DND-41 (cell line): ENCODE measurements at regions not wholly inside any gene's neighbourhood (a gene's known extent, or its start where the extent isn't known, plus 50 kb on each side); places are given as distances from the start of the nearest gene placed in this dataset.
"Not testable (repeated sequence)": the region's sequence is repeated elsewhere in the genome, so short reads cannot be mapped to it uniquely, and the experiment has no call there.

Experiments
- ATAC-seq: fragments of 200-7000 bp; cut with Tn5 transposase; 3 replicates; pipeline ENCODE4 v1.9.1; 2021; ENCODE audit warnings: low read depth; ENCODE audit not compliant: insufficient read depth
- DNase-seq: peaks from one replicate; pipeline ENCODE4 v3.0.0-alpha.2; 2020
- H2AFZ ChIP-seq: 2 replicates; pipeline ENCODE4 v1.6.0; 2012; ENCODE audit warnings: low read depth, low read length
- H3K27ac ChIP-seq: 2 replicates; pipeline ENCODE4 v1.5.1; 2012; ENCODE audit warnings: low read length, inconsistent platforms
- H3K27me3 ChIP-seq: fragments of 200-600 bp; sonication (generic); 2 replicates; pipeline ENCODE4 v1.6.0; 2012; ENCODE audit warnings: low read length, mild to moderate bottlenecking, inconsistent platforms; ENCODE audit not compliant: insufficient read depth, poor library complexity
- H3K36me3 ChIP-seq: 2 replicates; pipeline ENCODE4 v1.5.1; 2012; ENCODE audit warnings: low read length, inconsistent platforms; ENCODE audit not compliant: insufficient read depth
- H3K4me1 ChIP-seq: 2 replicates; pipeline ENCODE4 v1.5.1; 2012; ENCODE audit warnings: mild to moderate bottlenecking, low read length; ENCODE audit not compliant: insufficient read depth
- H3K4me2 ChIP-seq: 2 replicates; pipeline ENCODE4 v1.6.0; 2012; ENCODE audit warnings: mild to moderate bottlenecking, moderate library complexity, low read length, inconsistent platforms; ENCODE audit not compliant: insufficient read depth
- H3K4me3 ChIP-seq, 2 experiments: fragments of 200-600 bp in 1 of 2; shearing (Covaris generic) in 1 of 2; 2 replicates each; pipeline ENCODE4 v1.5.1; 2012 to 2016; ENCODE audit warnings: inconsistent platforms in 2 of 2, low read length in 2 of 2, mild to moderate bottlenecking in 2 of 2, low read depth in 1 of 2, moderate library complexity in 1 of 2
- H3K79me2 ChIP-seq: 2 replicates; pipeline ENCODE4 v1.6.0; 2012; ENCODE audit warnings: low read length, inconsistent platforms; ENCODE audit not compliant: insufficient read depth
- H3K9ac ChIP-seq: 2 replicates; pipeline ENCODE4 v1.6.0; 2012; ENCODE audit warnings: low read depth, mild to moderate bottlenecking, inconsistent platforms, low read length, moderate library complexity
- H3K9me3 ChIP-seq: 2 replicates; pipeline ENCODE4 v1.5.1; 2012; ENCODE audit warnings: low read length, moderate library complexity, mild to moderate bottlenecking, inconsistent platforms; ENCODE audit not compliant: insufficient read depth, severe bottlenecking
- H4K20me1 ChIP-seq: 2 replicates; pipeline ENCODE4 v1.6.0; 2012; ENCODE audit warnings: low read length; ENCODE audit not compliant: insufficient read depth
- EZH2 ChIP-seq: IDR thresholded peaks from 3 replicates; pipeline ENCODE4 v1.6.1; 2012; ENCODE audit warnings: borderline replicate concordance, low read depth, mild to moderate bottlenecking, moderate library complexity, low read length, inconsistent platforms; ENCODE audit not compliant: severe bottlenecking
- TF ChIP-seq, protein P1 (sequence below): IDR thresholded peaks from 2 replicates; pipeline ENCODE4 v1.5.1; 2012; ENCODE audit warnings: borderline replicate concordance, low read length, moderate library complexity, mild to moderate bottlenecking; ENCODE audit not compliant: poor library complexity, severe bottlenecking; ENCODE audit errors: extremely low read depth

DNA sequence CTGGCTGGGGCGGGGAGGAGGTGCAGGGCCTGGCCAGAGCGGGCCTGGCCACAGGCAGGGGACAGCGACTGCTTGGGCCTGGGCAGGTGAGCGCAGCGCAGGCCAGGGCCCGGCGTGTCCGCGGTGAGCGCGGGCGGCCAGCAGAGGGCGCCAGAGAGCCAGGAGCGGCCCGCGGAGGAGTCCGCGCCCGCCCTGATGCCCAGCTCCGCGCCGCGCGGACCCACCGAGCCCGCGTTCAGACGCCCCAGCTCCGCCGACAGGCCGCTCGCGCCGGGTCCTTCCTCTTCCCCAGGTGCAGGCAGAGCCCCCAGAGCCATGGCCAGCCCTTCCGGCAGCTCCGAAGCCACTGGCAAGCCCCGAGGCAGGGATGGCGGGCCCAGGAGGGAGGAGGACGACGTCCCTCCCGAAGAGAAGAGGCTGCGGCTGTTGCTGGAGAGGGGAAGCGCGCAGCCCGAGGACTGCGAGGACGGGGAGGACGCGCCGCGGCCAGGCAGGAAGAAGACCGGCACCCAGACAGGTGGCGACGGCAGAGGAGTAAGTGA, 171.1 kb upstream of the OSBPL11 start:
- Histone ChIP-seq H3K9ac (peak overlapping the region; percentile 31; the same call in 1 of the 2 replicates), H2AFZ (peak overlapping the region; percentile 70), H3K4me2 (peak overlapping the region; percentile 74), H3K4me3 (peak overlapping the region in 1 of 2 experiments; percentile 50; a peak in 2 of 4 replicates)
- H3K27ac ChIP-seq, H3K9me3 ChIP-seq, H3K79me2 ChIP-seq, ATAC-seq, H3K4me1 ChIP-seq, H3K27me3 ChIP-seq, H4K20me1 ChIP-seq, H3K36me3 ChIP-seq: not testable (repeated sequence)
- TF ChIP-seq, protein P1, sequence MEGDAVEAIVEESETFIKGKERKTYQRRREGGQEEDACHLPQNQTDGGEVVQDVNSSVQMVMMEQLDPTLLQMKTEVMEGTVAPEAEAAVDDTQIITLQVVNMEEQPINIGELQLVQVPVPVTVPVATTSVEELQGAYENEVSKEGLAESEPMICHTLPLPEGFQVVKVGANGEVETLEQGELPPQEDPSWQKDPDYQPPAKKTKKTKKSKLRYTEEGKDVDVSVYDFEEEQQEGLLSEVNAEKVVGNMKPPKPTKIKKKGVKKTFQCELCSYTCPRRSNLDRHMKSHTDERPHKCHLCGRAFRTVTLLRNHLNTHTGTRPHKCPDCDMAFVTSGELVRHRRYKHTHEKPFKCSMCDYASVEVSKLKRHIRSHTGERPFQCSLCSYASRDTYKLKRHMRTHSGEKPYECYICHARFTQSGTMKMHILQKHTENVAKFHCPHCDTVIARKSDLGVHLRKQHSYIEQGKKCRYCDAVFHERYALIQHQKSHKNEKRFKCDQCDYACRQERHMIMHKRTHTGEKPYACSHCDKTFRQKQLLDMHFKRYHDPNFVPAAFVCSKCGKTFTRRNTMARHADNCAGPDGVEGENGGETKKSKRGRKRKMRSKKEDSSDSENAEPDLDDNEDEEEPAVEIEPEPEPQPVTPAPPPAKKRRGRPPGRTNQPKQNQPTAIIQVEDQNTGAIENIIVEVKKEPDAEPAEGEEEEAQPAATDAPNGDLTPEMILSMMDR, result peak; percentile 53
- DNase-seq, result peak; percentile 32

DNA sequence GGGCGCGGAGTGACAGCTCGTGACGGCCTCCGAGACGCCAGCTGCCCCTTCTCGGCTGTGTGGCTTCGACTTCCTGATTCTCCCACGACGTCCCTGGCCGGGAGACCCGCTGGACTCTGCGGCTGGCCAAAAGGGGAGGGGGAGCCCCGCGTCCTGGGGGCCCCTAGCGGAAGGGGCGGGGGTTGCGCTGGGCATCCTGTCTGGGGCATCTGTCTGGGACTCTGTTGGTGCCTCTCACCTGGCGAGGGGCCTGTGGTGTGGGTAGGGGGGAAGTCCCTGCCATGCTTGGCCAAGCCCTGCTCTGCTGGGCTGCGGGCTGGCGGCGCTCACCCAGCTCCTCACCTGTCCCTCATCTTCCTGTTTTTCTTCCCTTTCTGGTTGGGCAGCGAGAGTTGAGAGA, 171.6 kb upstream of the OSBPL11 start:
- H3K36me3 ChIP-seq, H4K20me1 ChIP-seq, ATAC-seq, DNase-seq, H3K4me1 ChIP-seq, H3K9ac ChIP-seq, H3K27ac ChIP-seq, H3K79me2 ChIP-seq, H3K27me3 ChIP-seq, H3K4me3 ChIP-seq, H2AFZ ChIP-seq, H3K4me2 ChIP-seq, H3K9me3 ChIP-seq: not testable (repeated sequence)

DNA sequence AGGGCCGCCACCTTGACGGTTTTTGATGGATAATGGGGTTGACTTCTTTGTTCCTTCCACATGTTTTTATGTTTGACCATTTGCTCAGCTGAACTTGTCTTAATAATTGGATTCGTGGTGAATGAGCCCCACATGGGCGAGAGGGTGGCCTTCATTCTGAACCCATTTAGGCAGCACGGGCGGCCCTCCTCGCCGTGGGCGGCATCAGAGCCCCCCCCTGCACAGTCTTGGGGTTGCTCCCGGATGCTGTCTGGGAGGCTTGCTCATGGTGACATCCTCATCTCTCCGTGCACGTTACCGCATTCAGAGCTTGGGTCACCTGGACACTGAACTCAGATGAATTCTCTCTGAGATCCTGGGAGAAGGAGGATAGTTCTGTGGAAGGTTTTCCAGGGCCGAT, 172.3 kb upstream of the OSBPL11 start:
- Histone ChIP-seq H3K4me3 (no peak overlapping the region), H4K20me1 (no peaks in the 10 kb centered on the region), H3K4me1 (peaks cover 4% of the 10 kb centered on the region), H3K9ac (no peak overlapping the region), H3K27ac (no peak overlapping the region), H3K4me2 (no peak overlapping the region), H3K36me3 (no peaks in the 10 kb centered on the region), H3K79me2 (no peaks in the 10 kb centered on the region), H2AFZ (no peak overlapping the region), H3K9me3 (no peaks in the 10 kb centered on the region), H3K27me3 (no peaks in the 10 kb centered on the region)
- TF ChIP-seq, protein P1, result no peak
- TF ChIP-seq EZH2, result no peak
- no peak for ATAC-seq
- DNase-seq, result no peak

DNA sequence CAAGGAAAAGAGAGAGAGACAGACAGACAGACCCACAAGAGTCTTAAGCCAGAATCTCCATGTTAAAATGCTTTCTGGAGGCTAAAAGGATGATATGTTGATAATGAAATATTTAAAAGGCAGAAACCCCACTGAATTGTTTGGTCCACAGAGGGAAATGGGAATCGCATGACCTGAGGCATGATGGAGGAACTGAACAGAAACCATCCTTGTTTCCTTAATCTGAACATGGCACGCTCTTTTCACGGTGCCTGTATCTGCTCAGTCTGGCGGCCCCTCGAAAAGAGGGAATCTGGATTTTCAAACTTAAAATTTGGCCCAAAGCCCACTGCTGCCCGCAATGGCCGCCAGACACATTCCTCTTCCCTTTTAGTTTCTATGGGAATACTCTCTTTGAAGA, 173.5 kb upstream of the OSBPL11 start:
- H3K9me3 ChIP-seq, H3K9ac ChIP-seq, ATAC-seq, H3K27me3 ChIP-seq, DNase-seq, H3K4me3 ChIP-seq, H3K4me2 ChIP-seq, H3K36me3 ChIP-seq, H4K20me1 ChIP-seq, H3K79me2 ChIP-seq, H3K27ac ChIP-seq, H3K4me1 ChIP-seq, H2AFZ ChIP-seq: not testable (repeated sequence)

DNA sequence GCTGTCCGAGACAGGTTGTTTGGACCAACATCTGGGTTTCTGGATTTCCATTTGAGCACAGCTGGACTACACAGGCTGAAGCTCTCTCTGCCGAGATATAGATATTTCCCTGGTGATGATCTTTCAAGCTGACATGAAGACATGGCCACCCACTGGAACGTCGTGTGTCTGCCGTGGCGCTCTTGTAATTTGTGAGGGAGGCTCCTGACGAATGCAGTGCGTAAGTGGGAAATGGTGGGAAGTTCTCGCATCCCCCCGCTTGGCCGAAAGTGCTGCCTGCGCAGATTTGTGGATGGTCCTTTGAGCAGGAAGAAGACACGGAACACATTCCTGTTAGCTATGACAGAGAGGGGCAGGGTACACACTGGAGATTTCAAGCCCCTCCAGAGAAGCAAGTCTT, 176.2 kb upstream of the OSBPL11 start:
- not testable (repeated sequence) for H3K79me2 ChIP-seq, H3K27ac ChIP-seq, H3K4me2 ChIP-seq, H3K4me1 ChIP-seq, H3K9me3 ChIP-seq, H2AFZ ChIP-seq, H3K4me3 ChIP-seq, H3K27me3 ChIP-seq, ATAC-seq, H3K36me3 ChIP-seq, H3K9ac ChIP-seq, DNase-seq, H4K20me1 ChIP-seq

DNA sequence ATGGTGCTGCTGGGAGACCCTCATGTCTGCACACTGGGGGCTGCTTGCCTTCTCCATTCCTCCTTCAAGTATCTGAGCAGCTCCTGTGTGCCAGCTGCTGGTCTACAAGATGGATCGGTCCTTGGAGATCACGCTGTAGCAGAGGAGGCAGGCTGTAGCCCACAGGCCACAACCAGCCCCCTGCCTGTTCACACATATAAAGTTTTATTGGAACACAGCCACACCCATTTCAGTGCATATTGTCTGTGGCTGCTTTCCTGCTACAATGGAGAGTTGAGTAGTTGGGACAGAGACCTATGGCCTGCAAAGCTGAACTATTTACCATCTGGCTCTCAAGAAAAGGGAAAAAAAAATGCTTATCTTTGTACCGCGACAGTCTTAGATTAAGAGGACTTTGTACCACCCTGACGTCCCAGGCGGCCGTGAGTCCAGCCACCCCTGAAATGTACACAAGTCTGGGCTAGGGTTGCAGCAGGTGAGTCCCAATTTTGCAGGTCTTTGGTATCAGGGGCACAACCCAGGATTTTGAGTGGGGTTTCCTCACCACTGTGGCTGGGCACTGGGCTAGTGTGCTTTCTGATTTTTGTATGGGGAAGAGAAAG, 179.2 kb upstream of the OSBPL11 start:
- not testable (repeated sequence) for H3K27ac ChIP-seq, ATAC-seq, H3K9me3 ChIP-seq, H3K27me3 ChIP-seq, H3K9ac ChIP-seq, DNase-seq, H3K4me3 ChIP-seq, H3K4me1 ChIP-seq, H2AFZ ChIP-seq, H3K79me2 ChIP-seq, H3K36me3 ChIP-seq, H3K4me2 ChIP-seq, H4K20me1 ChIP-seq

DNA sequence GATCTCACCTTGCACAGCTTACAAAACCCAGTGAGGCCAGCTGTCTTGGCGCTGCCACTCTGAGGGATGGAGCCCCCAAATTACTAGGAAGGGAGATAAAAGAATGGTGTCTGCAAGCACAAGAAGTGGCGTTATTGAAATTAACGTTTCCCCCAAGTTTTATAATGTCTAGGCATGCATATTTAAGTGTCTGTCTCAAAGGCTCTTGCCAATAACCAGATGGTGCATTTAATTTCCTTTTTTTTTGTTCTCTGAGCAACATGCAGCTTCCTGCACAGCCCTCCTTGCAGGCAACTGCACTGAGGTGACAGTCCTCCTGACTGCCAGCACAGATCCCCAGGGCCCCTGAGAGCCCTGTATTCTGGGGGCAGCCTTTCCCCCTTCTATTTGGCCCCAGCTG, 179.8 kb upstream of the OSBPL11 start:
- H3K9me3 ChIP-seq, H3K27ac ChIP-seq, H3K4me3 ChIP-seq, H4K20me1 ChIP-seq, ATAC-seq, H3K79me2 ChIP-seq, H3K36me3 ChIP-seq, H3K27me3 ChIP-seq, H3K9ac ChIP-seq, H3K4me1 ChIP-seq, H2AFZ ChIP-seq, H3K4me2 ChIP-seq, DNase-seq: not testable (repeated sequence)
